Prostate gland (tissue), 2 donors: ENCODE measurements at regions not wholly inside any gene's neighbourhood (a gene's known extent, or its start where the extent isn't known, plus 50 kb on each side); places are given as distances from the start of the nearest gene placed in this dataset.

Source experiments
- POLR2AphosphoS5 ChIP-seq: sonication (generic); formaldehyde crosslinking; IDR thresholded peaks from one replicate; pipeline ENCODE4 v1.6.1; 2017; ENCODE audit warnings: antibody characterized with exemption
- TF ChIP-seq, protein P1 (sequence below), 4 experiments: fragments of 200-600 bp in 2 of 4; fragments of 450-650 bp in 2 of 4; sonication (generic) in 2 of 4; IDR thresholded peaks; 1 replicate in 3 of 4; 2 replicates in 1 of 4; pipeline ENCODE4 v1.5.1; 2016 to 2019; ENCODE audit warnings: antibody characterized with exemption in 4 of 4, mild to moderate bottlenecking in 2 of 4, moderate library complexity in 2 of 4

DNA sequence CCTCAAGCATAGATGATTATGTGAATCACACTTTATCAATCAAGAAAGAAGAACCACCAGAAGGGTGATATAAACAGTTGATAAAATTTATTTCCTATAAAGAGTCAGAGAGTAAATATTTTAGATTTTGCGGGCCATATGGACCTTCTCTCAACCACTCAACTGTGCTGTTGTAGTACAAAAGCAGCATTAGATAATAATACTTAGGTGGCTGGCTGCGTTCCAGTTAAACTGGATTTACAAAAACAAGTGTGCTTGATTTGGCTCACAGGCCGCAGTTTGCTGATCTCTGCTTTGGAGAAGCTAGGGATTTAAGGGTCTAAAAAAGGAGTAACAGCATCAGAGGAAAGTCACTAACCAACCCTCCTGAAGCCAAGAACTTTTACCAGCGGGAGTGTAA, 1406.0 kb downstream of the KCNT2 start:
- TF ChIP-seq POLR2AphosphoS5, result no peak
- TF ChIP-seq, protein P1, sequence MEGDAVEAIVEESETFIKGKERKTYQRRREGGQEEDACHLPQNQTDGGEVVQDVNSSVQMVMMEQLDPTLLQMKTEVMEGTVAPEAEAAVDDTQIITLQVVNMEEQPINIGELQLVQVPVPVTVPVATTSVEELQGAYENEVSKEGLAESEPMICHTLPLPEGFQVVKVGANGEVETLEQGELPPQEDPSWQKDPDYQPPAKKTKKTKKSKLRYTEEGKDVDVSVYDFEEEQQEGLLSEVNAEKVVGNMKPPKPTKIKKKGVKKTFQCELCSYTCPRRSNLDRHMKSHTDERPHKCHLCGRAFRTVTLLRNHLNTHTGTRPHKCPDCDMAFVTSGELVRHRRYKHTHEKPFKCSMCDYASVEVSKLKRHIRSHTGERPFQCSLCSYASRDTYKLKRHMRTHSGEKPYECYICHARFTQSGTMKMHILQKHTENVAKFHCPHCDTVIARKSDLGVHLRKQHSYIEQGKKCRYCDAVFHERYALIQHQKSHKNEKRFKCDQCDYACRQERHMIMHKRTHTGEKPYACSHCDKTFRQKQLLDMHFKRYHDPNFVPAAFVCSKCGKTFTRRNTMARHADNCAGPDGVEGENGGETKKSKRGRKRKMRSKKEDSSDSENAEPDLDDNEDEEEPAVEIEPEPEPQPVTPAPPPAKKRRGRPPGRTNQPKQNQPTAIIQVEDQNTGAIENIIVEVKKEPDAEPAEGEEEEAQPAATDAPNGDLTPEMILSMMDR (IDR thresholded peaks at IDR 0.05), result no peak
